Small intestine (tissue), 7 donors: ENCODE measurements at regions not wholly inside any gene's neighbourhood (a gene's known extent, or its start where the extent isn't known, plus 50 kb on each side); places are given as distances from the start of the nearest gene placed in this dataset.

ENCODE experiments used
- DNase-seq, 2 donors: peaks; one replicate each; pipeline versions ENCODE4 v3.0.0 to v3.0.0-alpha.2; 2013
- FAIRE-seq: peaks from 2 replicates; lab custom pipeline; 2012; peaks lifted over from hg19 to GRCh38; lab: Jason Lieb, UNC
- H3K27ac ChIP-seq, 3 donors: one replicate each; pipeline ENCODE4 v1.5.1; 2013; ENCODE audit warnings: low read length in 2 of 3, mild to moderate bottlenecking in 2 of 3, control low read depth in 1 of 3, inconsistent platforms in 1 of 3, low read depth in 1 of 3, moderate library complexity in 1 of 3
- H3K27me3 ChIP-seq, 3 donors: one replicate each; pipeline ENCODE4 v1.6.1; 2013; ENCODE audit warnings: low read length in 3 of 3, inconsistent platforms in 1 of 3; ENCODE audit not compliant: control insufficient read depth in 3 of 3, insufficient read depth in 3 of 3
- H3K36me3 ChIP-seq, 3 donors: one replicate each; pipeline ENCODE4 v1.6.1; 2013; ENCODE audit warnings: low read length in 3 of 3, inconsistent platforms in 1 of 3, low read depth in 1 of 3, mild to moderate bottlenecking in 1 of 3, moderate library complexity in 1 of 3; ENCODE audit not compliant: control insufficient read depth in 3 of 3, insufficient read depth in 2 of 3
- H3K4me1 ChIP-seq, 3 donors: one replicate each; pipeline ENCODE4 v1.6.1; 2013; ENCODE audit warnings: low read length in 2 of 3, inconsistent platforms in 1 of 3, low read depth in 1 of 3, mild to moderate bottlenecking in 1 of 3, moderate library complexity in 1 of 3; ENCODE audit not compliant: control insufficient read depth in 3 of 3, insufficient read depth in 2 of 3
- H3K4me3 ChIP-seq, 3 donors: one replicate each; pipeline ENCODE4 v1.5.1; 2013; ENCODE audit warnings: low read length in 3 of 3, control low read depth in 1 of 3, inconsistent platforms in 1 of 3, low read depth in 1 of 3, mild to moderate bottlenecking in 1 of 3, moderate library complexity in 1 of 3
- H3K9me3 ChIP-seq, 2 donors: one replicate each; pipeline ENCODE4 v1.6.1; 2013; ENCODE audit warnings: low read depth in 1 of 2, low read length in 1 of 2; ENCODE audit not compliant: control insufficient read depth in 2 of 2, insufficient read depth in 1 of 2
- WGBS, 3 donors: extraction: QIAGEN DNeasy Blood & Tissue Kit; methylation state at CpG; one replicate each; pipeline ENCODE4 v1.1.7; 2013; 5-methylcytosine and 5-hydroxymethylcytosine counted together
- donor health status: healthy with polysubstance abuse.
- donor health status: control.
- donor health status: control.
- donor health status: Bipolar disorder and iron deficiency.
- donor health status: healthy.

DNA sequence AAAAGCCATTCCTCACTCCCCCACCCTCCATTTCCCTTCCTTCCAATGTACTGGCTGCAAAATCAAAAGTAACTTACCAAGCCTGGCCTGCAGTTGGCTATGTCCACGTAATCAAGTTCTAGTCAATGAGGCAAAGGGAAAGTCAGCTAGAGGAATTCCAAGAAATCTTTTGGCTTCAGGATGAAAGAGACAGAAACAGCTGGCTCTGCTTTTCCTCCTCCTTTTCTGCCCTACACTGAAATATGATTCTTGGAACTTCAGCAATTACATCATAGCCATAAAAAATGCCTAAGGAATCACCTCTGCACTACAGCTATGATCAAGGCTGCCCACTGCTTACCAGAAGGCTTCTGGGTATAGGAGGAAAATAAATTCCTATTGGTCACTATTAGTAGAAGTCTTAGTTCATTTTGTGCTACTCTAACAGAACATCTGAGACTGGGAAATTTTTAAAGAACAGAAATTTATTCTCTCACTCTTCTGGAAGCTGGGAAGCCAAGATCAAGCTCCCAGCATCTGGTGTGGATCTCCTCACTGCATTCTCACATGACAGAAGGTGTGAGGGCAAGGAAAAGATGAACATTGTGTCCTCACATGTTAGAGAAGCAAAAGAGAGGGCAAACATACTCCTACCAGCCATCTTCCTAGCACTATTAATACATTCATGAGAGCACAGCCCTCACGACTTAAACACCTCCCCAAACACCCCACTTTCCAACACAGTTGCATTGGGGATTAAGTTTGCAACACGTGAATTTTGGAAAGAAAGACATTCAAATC lies 219.9 kb downstream of the TMX3 start:
- WGBS, 3 donors = 46 to 59% (median 55%) methylated on average over 3 of the region's 3 CpGs
- Histone ChIP-seq H3K27me3 (no peaks in the 10 kb centered on the region), H3K36me3 (no peaks in the 10 kb centered on the region), H3K27ac (no peak overlapping the region), H3K9me3 (no peaks in the 10 kb centered on the region), H3K4me3 (no peak overlapping the region), H3K4me1 (no peaks in the 10 kb centered on the region)
- peak in 1 of 2 donors; percentile 6 for DNase-seq
- no peak for FAIRE-seq

DNA sequence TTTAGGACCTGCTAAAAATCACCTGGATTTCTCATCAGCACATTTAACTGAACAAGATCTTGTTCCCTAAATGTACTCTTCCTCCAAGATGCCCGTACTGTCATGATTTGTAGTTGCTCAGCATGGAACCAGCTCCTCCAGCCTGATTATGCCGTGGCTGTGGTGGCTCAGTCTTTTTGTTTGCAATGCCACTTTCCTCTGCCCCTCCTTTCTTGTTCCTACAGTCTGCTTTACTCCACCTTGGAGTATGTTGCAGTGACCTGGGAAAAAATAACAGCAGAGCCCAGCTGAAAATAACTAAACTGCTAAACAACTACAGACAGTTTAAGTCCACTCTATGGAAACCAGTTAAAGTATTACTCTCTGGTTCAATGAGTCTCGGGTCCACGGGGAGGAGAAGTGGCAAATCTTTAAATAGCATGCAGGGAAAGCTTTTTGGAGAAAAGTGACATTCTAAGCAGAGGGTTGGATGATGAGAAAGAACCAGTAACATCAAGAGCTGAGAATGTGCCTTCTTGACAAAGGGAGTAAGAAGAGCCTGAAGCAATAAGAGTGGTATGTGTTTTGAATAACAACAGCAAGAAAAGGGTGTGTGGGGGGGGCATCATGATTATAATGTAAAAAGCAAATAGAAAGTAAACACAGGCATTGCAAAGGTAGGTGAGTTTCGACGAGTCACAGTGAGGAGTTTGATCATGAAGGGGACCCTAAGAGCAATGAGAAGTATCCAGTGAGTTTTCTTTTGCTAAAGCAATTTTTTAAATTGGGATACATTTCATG lies 225.7 kb downstream of the TMX3 start:
- Histone ChIP-seq H3K27ac (no peak overlapping the region), H3K27me3 (no peaks in the 10 kb centered on the region), H3K4me1 (no peaks in the 10 kb centered on the region), H3K36me3 (no peaks in the 10 kb centered on the region), H3K4me3 (no peak overlapping the region), H3K9me3 (no peaks in the 10 kb centered on the region)
- 28 to 35% (median 30%) methylated on average over 6 of the region's 6 CpGs for WGBS, 3 donors
- FAIRE-seq (no peak), DNase-seq (no peak)

DNA sequence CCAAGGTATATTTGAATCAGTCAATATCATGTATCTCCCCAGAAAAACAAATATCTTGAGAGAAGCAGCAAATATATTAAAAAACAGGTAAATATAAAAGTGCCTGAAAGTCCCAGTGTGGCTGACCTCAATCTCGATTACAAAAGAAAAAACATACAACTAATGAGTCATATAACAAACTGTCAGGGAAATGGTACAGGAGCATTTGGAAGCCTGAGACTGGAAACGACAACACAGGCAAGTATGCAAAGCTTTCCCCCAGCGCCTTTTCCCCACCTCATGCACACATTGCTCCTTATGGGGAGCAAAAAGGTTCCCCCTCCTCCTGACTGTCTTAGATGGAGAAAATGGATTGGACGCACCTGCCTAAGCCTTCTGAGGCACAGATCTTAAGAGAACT lies 230.7 kb downstream of the TMX3 start:
- no peak overlapping the region for H3K27ac ChIP-seq
- no peaks in the 10 kb centered on the region for H3K4me1 ChIP-seq
- 69 to 83% (median 77%) methylated on average over 4 of the region's 4 CpGs for WGBS, 3 donors
- DNase-seq = no peak
- FAIRE-seq = no peak
- no peaks in the 10 kb centered on the region for H3K27me3 ChIP-seq
- H3K36me3 ChIP-seq = no peaks in the 10 kb centered on the region
- no peak overlapping the region for H3K4me3 ChIP-seq
- H3K9me3 ChIP-seq = no peaks in the 10 kb centered on the region

DNA sequence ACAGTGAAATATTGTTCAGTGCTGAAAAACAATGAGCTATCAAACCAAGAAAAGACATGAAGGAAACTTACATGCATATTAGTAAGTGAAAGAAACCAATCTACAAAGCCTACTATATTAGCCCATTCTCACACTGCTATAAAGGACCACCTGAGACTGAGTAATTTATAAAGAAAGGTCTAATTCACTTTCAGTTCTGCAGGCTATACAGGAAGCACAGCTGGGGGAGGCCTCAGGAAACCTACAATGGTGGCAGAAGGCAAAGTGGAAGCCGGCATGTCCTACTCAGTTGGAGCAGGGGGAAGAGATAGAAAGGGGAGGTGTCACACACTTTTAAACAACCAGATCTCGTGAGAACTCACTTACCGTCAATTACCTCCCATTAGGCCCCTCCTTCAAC lies 232.1 kb downstream of the TMX3 start:
- Histone ChIP-seq H3K4me3 (no peak overlapping the region), H3K4me1 (no peaks in the 10 kb centered on the region), H3K27ac (no peak overlapping the region), H3K9me3 (no peaks in the 10 kb centered on the region), H3K36me3 (no peaks in the 10 kb centered on the region), H3K27me3 (no peaks in the 10 kb centered on the region)
- DNase-seq (no peak), FAIRE-seq (no peak)
- 79 to 88% (median 79%) methylated on average over 3 of the region's 3 CpGs for WGBS, 3 donors

DNA sequence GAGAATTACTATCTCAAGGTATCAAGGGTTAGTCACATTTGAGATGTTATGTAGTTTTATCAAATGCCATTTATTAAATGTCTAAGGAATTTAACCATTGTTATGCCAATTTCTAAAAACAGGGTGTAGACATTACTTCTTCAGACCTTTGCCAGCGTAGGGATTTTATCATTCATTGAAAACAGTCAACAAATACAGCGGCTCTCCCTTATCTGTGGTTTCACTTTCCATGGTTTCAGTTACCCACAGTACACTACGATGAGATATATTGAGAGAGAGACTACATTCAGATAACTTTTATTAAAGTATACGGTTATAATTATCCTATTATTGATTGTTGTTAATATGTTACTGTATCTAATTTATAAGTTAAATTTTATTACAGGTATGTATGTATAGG lies 234.7 kb downstream of the TMX3 start:
- peak; percentile 7 to 74 for DNase-seq
- H3K27me3 ChIP-seq = no peaks in the 10 kb centered on the region
- no peak overlapping the region for H3K4me3 ChIP-seq
- H3K9me3 ChIP-seq = no peaks in the 10 kb centered on the region
- H3K36me3 ChIP-seq = no peaks in the 10 kb centered on the region
- no peak overlapping the region for H3K27ac ChIP-seq
- 7 to 65% (median 32%) methylated on average over 4 of the region's 4 CpGs for WGBS, 3 donors
- H3K4me1 ChIP-seq = no peaks in the 10 kb centered on the region
- FAIRE-seq = no peak

DNA sequence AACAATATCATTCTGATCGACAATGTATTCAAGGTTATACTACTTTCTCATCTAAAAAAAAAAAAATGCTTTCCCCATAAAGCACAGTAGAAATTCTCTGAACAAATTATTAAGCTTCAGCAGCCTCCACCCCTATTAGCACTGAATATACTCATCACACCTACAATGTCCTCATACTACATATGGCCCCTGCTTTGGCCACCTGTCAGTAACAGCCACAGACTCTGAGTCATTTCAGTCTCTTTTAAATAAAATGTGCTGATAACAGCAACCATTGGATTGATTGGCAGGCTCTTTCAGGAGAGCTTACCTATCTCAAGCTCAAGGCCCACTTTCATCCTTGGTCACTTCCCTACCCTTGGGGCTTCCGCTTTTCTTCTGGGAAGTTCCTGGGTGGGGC lies 236.7 kb downstream of the TMX3 start:
- Histone ChIP-seq H3K9me3 (no peaks in the 10 kb centered on the region), H3K4me3 (no peak overlapping the region), H3K4me1 (no peaks in the 10 kb centered on the region), H3K36me3 (no peaks in the 10 kb centered on the region), H3K27ac (no peak overlapping the region), H3K27me3 (no peaks in the 10 kb centered on the region)
- FAIRE-seq (no peak), DNase-seq (peak in 1 of 2 donors; percentile 9)
- 84 to 93% (median 91%) methylated on average over 2 of the region's 2 CpGs for WGBS, 3 donors

DNA sequence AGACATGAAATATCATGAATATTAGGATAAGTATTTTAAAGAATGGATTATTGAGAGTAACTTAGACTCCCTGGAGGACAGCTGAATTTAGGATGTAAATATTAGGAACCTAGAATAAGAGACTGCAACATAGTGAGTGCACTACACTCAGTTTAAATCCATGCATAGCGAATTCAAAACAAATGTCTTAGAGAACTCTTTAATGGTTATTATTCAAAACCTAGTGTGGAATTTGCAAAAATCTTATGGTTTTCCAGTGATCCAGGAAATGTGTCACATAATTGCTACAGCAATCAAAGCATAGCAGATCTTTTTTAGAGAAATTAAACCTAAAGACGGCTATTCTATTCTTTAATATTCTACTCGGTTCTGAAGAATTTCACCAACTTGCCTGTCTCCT lies 239.0 kb downstream of the TMX3 start:
- Histone ChIP-seq H3K27me3 (no peaks in the 10 kb centered on the region), H3K36me3 (no peaks in the 10 kb centered on the region), H3K4me1 (no peaks in the 10 kb centered on the region), H3K9me3 (no peaks in the 10 kb centered on the region), H3K4me3 (no peak overlapping the region), H3K27ac (no peak overlapping the region)
- FAIRE-seq (no peak), DNase-seq (no peak)
- WGBS, 3 donors = 84 to 93% (median 85%) methylated on average over 3 of the region's 3 CpGs

DNA sequence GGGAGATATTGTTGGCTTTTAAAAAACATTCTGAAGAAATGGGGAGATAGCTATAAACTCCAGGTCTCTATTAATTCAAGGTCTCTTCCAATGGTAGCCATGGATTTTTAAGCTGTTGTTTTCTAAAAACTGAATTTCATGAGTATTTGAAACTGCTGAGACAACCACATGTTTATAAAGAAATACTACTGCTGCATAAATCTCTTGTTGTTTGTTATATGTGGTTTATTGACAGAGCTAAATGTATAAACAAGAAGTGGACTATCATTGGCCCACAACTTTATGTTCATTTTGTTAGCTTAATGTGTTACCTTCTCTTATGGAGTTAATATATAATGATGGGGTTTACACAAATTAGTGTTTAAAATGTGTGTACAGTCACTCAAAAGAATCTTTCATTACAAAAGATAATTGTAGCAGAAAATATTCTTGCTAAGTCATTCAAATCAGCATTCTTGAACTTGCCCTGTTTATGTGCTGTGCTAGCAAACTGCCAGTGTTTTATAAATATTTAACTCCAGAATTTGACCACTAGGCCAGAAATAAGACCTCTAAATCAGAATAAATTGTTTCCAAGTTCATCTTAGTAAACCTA lies 242.1 kb downstream of the TMX3 start:
- DNase-seq (no peak), FAIRE-seq (no peak)
- no peaks in the 10 kb centered on the region for H3K4me1 ChIP-seq
- H3K36me3 ChIP-seq = no peaks in the 10 kb centered on the region
- H3K4me3 ChIP-seq = no peak overlapping the region
- no peak overlapping the region for H3K27ac ChIP-seq
- H3K27me3 ChIP-seq = no peaks in the 10 kb centered on the region
- no peaks in the 10 kb centered on the region for H3K9me3 ChIP-seq
